Loucy (cell line): ENCODE measurements at regions not wholly inside any gene's neighbourhood (a gene's known extent, or its start where the extent isn't known, plus 50 kb on each side); places are given as distances from the start of the nearest gene placed in this dataset.
"Not testable (repeated sequence)": the region's sequence is repeated elsewhere in the genome, so short reads cannot be mapped to it uniquely, and the experiment has no call there.

Source experiments
- H2AFZ ChIP-seq: fragments of 200-600 bp; sonication (generic); 2 replicates; pipeline ENCODE4 v1.6.0; 2016; ENCODE audit warnings: antibody characterized with exemption, mild to moderate bottlenecking, low read length, moderate library complexity
- H3F3A ChIP-seq: fragments of 200-600 bp; 2 replicates; pipeline ENCODE4 v1.6.0; 2016; ENCODE audit warnings: antibody characterized with exemption, low read depth, mild to moderate bottlenecking
- H3K27me3 ChIP-seq: fragments of 200-600 bp; sonication (generic); 2 replicates; pipeline ENCODE4 v1.6.1; 2014; ENCODE audit warnings: low read length, mild to moderate bottlenecking; ENCODE audit not compliant: insufficient read depth, poor library complexity, severe bottlenecking
- H3K36me3 ChIP-seq: fragments of 200-600 bp; sonication (generic); 2 replicates; pipeline ENCODE4 v1.6.1; 2016; ENCODE audit warnings: low read length; ENCODE audit not compliant: insufficient read depth
- H3K4me1 ChIP-seq: fragments of 200-600 bp; sonication (generic); 2 replicates; pipeline ENCODE4 v1.5.1; 2014; ENCODE audit warnings: low read length, mild to moderate bottlenecking; ENCODE audit not compliant: insufficient read depth, poor library complexity, severe bottlenecking
- H3K4me2 ChIP-seq: fragments of 200-600 bp; sonication (generic); 2 replicates; pipeline ENCODE4 v1.6.0; 2014; ENCODE audit warnings: antibody characterized with exemption, low read length, low read depth, mild to moderate bottlenecking; ENCODE audit not compliant: poor library complexity, severe bottlenecking
- H3K4me3 ChIP-seq: fragments of 200-600 bp; sonication (generic); 2 replicates; pipeline ENCODE4 v1.5.1; 2014; ENCODE audit warnings: low read length, mild to moderate bottlenecking, mixed read lengths; ENCODE audit not compliant: poor library complexity, severe bottlenecking
- H3K79me2 ChIP-seq: fragments of 200-600 bp; sonication (generic); 2 replicates; pipeline ENCODE4 v1.6.1; 2014; ENCODE audit warnings: low read length; ENCODE audit not compliant: insufficient read depth
- H3K9ac ChIP-seq: fragments of 200-600 bp; sonication (generic); 2 replicates; pipeline ENCODE4 v1.6.0; 2014; ENCODE audit warnings: mild to moderate bottlenecking, low read depth, low read length, moderate library complexity; ENCODE audit not compliant: poor library complexity, severe bottlenecking
- H3K9me2 ChIP-seq: fragments of 200-600 bp; sonication (generic); replicated peaks from 2 replicates; pipeline ENCODE4 v1.6.1; 2016; ENCODE audit warnings: low read depth, low read length, mixed read lengths
- H3K9me3 ChIP-seq: fragments of 200-600 bp; sonication (generic); 2 replicates; pipeline ENCODE4 v1.6.1; 2014; ENCODE audit warnings: mild to moderate bottlenecking, antibody characterized with exemption, low read length, low read depth; ENCODE audit not compliant: insufficient read depth
- H4K20me1 ChIP-seq: fragments of 200-600 bp; sonication (generic); 2 replicates; pipeline ENCODE4 v1.6.0; 2014; ENCODE audit warnings: antibody characterized with exemption, low read length, mild to moderate bottlenecking; ENCODE audit not compliant: insufficient read depth, poor library complexity, severe bottlenecking
- EZH2phosphoT487 ChIP-seq: fragments of 200-600 bp; IDR thresholded peaks from 2 replicates; pipeline ENCODE4 v1.6.1; 2018; ENCODE audit warnings: antibody characterized with exemption, mild to moderate bottlenecking, moderate library complexity, borderline replicate concordance
- TF ChIP-seq, protein P1 (sequence below): fragments of 200-600 bp; sonication (generic); conservative IDR thresholded peaks from 2 replicates; pipeline ENCODE4 v1.5.1; 2014; ENCODE audit warnings: mild to moderate bottlenecking, antibody characterized with exemption, low read length

DNA sequence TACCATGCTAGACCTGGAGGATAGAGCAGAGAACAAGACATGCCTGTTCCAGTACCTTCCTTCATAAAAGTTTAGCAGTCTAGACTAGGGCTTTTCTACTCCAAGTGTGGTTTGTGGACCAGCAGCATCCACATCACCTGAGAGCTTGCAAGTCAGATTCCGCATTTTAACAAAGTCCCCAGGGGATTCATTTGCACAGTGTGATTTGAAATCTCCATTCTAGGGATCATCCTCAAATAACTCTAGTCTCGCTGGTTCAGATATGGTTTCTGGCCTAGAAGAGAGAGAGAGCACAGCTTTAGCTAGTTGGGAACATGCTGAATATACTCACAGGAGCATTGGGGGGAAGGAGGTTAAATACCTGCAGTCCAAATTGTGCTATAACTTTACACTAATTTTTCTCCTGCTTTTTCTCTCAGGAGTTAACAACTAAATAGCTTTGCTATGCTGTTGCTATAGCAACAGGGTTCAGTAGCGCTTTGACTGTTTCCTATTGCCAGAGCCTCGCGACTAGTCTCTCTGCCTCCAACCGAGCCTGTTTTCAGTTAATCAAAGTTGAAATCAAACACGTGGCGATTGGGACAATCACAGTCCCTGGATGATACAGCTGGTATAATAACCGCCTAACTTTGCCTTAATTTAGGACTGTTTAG, 64.0 kb upstream of the RASGRF1 start:
- Histone ChIP-seq H3K4me3 (no peak overlapping the region), H3F3A (no peaks in the 10 kb centered on the region), H3K79me2 (no peaks in the 10 kb centered on the region), H3K36me3 (no peaks in the 10 kb centered on the region), H2AFZ (no peak overlapping the region), H3K9me2 (no peaks in the 10 kb centered on the region), H3K4me1 (no peaks in the 10 kb centered on the region), H3K4me2 (no peak overlapping the region), H4K20me1 (no peaks in the 10 kb centered on the region), H3K27me3 (no peaks in the 10 kb centered on the region), H3K9ac (no peak overlapping the region), H3K9me3 (no peaks in the 10 kb centered on the region)
- TF ChIP-seq, protein P1, sequence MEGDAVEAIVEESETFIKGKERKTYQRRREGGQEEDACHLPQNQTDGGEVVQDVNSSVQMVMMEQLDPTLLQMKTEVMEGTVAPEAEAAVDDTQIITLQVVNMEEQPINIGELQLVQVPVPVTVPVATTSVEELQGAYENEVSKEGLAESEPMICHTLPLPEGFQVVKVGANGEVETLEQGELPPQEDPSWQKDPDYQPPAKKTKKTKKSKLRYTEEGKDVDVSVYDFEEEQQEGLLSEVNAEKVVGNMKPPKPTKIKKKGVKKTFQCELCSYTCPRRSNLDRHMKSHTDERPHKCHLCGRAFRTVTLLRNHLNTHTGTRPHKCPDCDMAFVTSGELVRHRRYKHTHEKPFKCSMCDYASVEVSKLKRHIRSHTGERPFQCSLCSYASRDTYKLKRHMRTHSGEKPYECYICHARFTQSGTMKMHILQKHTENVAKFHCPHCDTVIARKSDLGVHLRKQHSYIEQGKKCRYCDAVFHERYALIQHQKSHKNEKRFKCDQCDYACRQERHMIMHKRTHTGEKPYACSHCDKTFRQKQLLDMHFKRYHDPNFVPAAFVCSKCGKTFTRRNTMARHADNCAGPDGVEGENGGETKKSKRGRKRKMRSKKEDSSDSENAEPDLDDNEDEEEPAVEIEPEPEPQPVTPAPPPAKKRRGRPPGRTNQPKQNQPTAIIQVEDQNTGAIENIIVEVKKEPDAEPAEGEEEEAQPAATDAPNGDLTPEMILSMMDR, result no peak
- no peak for TF ChIP-seq EZH2phosphoT487

DNA sequence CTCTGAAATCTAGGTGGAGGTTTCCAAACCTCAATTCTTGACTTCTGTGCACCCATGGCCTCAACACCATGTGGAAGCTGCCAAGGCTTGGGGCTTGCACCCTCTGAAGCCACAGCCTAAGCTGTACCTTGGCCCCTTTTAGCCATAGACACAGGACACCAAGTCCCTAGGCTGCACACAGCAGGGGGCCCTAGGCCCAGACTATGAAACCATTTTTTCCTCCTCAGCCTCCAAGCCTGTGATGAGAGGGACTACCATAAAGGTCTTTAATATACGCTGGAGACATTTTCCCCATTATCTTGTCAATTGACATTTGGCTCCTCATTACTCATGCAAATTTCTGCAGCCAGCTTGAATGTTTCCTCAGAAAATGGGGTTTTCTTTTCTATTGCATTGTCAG, 53.7 kb upstream of the RASGRF1 start:
- H3K9me2 ChIP-seq, H3K9me3 ChIP-seq, H3K4me2 ChIP-seq: not testable (repeated sequence)

DNA sequence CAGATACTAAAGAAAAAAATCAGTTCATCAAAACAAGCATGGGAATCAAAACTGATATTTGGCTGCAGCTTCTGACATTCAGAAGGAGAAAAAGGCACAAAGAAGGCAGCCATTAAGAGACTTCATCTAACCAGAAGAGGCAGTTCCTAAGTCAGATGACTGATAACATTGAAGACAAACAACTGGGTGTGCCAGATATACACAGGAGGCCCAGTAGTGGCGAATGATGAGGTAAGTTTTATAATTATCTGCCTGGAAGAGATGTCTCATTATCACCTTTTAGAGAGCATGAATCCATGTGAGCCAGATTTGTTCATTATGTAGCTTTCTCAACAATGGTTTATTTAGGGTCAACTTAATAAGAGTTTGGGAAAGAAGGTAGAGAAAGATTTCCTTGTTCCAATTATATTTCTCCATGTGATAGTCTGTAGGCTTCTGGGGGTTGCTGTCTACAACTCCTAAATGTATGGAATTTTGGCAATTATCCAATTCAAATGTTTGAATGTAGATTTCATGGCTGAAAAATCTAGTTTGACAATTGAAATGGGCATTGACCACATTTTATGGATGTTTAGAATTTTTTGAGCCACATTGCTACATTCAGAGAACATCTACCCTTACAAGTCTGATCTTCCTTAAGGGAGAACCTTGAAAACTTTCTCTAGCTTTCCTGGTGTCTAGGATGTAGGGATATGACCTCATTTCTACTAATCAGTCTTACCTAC, 50.4 kb upstream of the RASGRF1 start:
- Histone ChIP-seq H3K79me2 (no peaks in the 10 kb centered on the region), H3K4me2 (no peak overlapping the region), H2AFZ (no peak overlapping the region), H3K9ac (no peak overlapping the region), H3F3A (no peaks in the 10 kb centered on the region), H3K36me3 (no peaks in the 10 kb centered on the region), H3K4me3 (no peak overlapping the region), H3K27me3 (no peaks in the 10 kb centered on the region), H3K9me2 (no peaks in the 10 kb centered on the region), H3K9me3 (peaks cover 3% of the 10 kb centered on the region), H4K20me1 (no peaks in the 10 kb centered on the region), H3K4me1 (no peaks in the 10 kb centered on the region)
- no peak for TF ChIP-seq EZH2phosphoT487
- TF ChIP-seq, protein P1, result no peak

More for the DNA sequence above, 53.7 kb upstream of the RASGRF1 start:
- H3K27me3 ChIP-seq, H2AFZ ChIP-seq, H3K4me1 ChIP-seq, H3K4me3 ChIP-seq, H4K20me1 ChIP-seq, H3F3A ChIP-seq, H3K9ac ChIP-seq, H3K36me3 ChIP-seq, H3K79me2 ChIP-seq: not testable (repeated sequence)
